GM20000 (cell line): ENCODE measurements at regions not wholly inside any gene's neighbourhood (a gene's known extent, or its start where the extent isn't known, plus 50 kb on each side); places are given as distances from the start of the nearest gene placed in this dataset.

ENCODE experiments used
- DNase-seq: peaks from one replicate; pipeline ENCODE4 v3.0.0; 2012; ENCODE audit warnings: low spot score
- CTCF ChIP-seq: IDR thresholded peaks from 2 replicates; pipeline ENCODE4 v1.5.1; 2012; ENCODE audit warnings: mild to moderate bottlenecking, control low read depth; ENCODE audit errors: extremely low read depth, missing control alignments

- DNase-seq, result no peak
- TF ChIP-seq CTCF, result no peak
These were observed 1123.3 kb upstream of the B3GALT2 start for GRCh38 chr1:194309697-194310096.

- DNase-seq, result no peak
- no peak for TF ChIP-seq CTCF
These were observed 1122.9 kb upstream of the B3GALT2 start for GRCh38 chr1:194309269-194309668.

- no peak for TF ChIP-seq CTCF
- DNase-seq, result no peak
These were observed 1114.4 kb upstream of the B3GALT2 start for GRCh38 chr1:194300776-194301175.

- no peak for TF ChIP-seq CTCF
- no peak for DNase-seq
These were observed 1113.9 kb upstream of the B3GALT2 start for GRCh38 chr1:194300340-194300739.

- no peak for TF ChIP-seq CTCF
- DNase-seq, result no peak
These were observed 1111.7 kb upstream of the B3GALT2 start for GRCh38 chr1:194298007-194298598.

GRCh38 chr1:194297094-194297493 is 1110.7 kb upstream of the B3GALT2 start:
- no peak for DNase-seq

GRCh38 chr1:194296201-194296600 is 1109.8 kb upstream of the B3GALT2 start:
- no peak for DNase-seq

More at GRCh38 chr1:194297094-194297493, 1110.7 kb upstream of the B3GALT2 start:
- TF ChIP-seq CTCF, result no peak

More at GRCh38 chr1:194296201-194296600, 1109.8 kb upstream of the B3GALT2 start:
- TF ChIP-seq CTCF, result no peak
